Erythroblast (primary cell): ENCODE measurements at regions not wholly inside any gene's neighbourhood (a gene's known extent, or its start where the extent isn't known, plus 50 kb on each side); places are given as distances from the start of the nearest gene placed in this dataset.

ENCODE experiments used
- DNase-seq, 2 experiments: peaks; one replicate each; lab custom pipeline; 2025; lab: John Stamatoyannopoulos, UW
- GATA1 ChIP-seq: IDR thresholded peaks from 2 replicates; pipeline ENCODE4 v1.6.1; 2011; ENCODE audit warnings: low read depth, mild to moderate bottlenecking, control low read depth, low read length, moderate library complexity
- POLR2A ChIP-seq: IDR thresholded peaks from 2 replicates; pipeline ENCODE4 v1.6.1; 2011; ENCODE audit warnings: mild to moderate bottlenecking, low read length

GRCh38 chr2:15718944-15719323, 127.3 kb downstream of the DDX1 start:
- TF ChIP-seq POLR2A (no peak), GATA1 (no peak)
- no peak for DNase-seq

GRCh38 chr2:15719566-15720313, 128.1 kb downstream of the DDX1 start:
- TF ChIP-seq POLR2A (no peak), GATA1 (no peak)
- DNase-seq: no peak

- peak; percentile 19 to 64 for DNase-seq
- no peak for TF ChIP-seq POLR2A
Observed at GRCh38 chr2:15720561-15721307, 129.1 kb downstream of the DDX1 start.

GRCh38 chr2:15721411-15722067, 129.9 kb downstream of the DDX1 start:
- TF ChIP-seq POLR2A (no peak), GATA1 (no peak)
- DNase-seq: no peak

GRCh38 chr2:15722980-15723379, 131.3 kb downstream of the DDX1 start:
- no peak for TF ChIP-seq GATA1
- TF ChIP-seq POLR2A: no peak
- DNase-seq: no peak

GRCh38 chr2:15724235-15724634, 132.6 kb downstream of the DDX1 start:
- TF ChIP-seq POLR2A: no peak
- TF ChIP-seq GATA1: no peak
- no peak for DNase-seq

- no peak for TF ChIP-seq POLR2A
- TF ChIP-seq GATA1: no peak
- DNase-seq: no peak
Observed at GRCh38 chr2:15725101-15725781, 133.6 kb downstream of the DDX1 start.

GRCh38 chr2:15725782-15726112, 134.1 kb downstream of the DDX1 start:
- TF ChIP-seq POLR2A (no peak), GATA1 (no peak)
- DNase-seq: no peak

GRCh38 chr2:15726321-15727057, 134.8 kb downstream of the DDX1 start:
- TF ChIP-seq POLR2A: no peak
- no peak for TF ChIP-seq GATA1
- DNase-seq: no peak

GRCh38 chr2:15727396-15728244, 136.0 kb downstream of the DDX1 start:
- DNase-seq: no peak
- no peak for TF ChIP-seq POLR2A
- TF ChIP-seq GATA1: no peak

- DNase-seq: no peak
- no peak for TF ChIP-seq POLR2A
- no peak for TF ChIP-seq GATA1
Observed at GRCh38 chr2:15728245-15728938, 136.7 kb downstream of the DDX1 start.

GRCh38 chr2:15729001-15729400, 137.3 kb downstream of the DDX1 start:
- TF ChIP-seq POLR2A (no peak), GATA1 (no peak)
- DNase-seq: no peak
